ENCODE measurements at regions not wholly inside any gene's neighbourhood (a gene's known extent, or its start where the extent isn't known, plus 50 kb on each side); places are given as distances from the start of the nearest gene placed in this dataset.

- Histone ChIP-seq H3K9ac (ENCODE audit: control insufficient read depth, insufficient read depth, low read length) (no peak overlapping the region), H3K27me3 (replicated peaks in 1 of 2; ENCODE audit: control insufficient read depth in 2 of 2, insufficient read depth in 2 of 2, low read length in 1 of 2) (peaks cover 1 to 6% of the 10 kb centered on the region in 2 experiments; a peak in 2 of 4 replicates), H3K4me3 (no peak overlapping the region), H2AFZ (ENCODE audit: control insufficient read depth, low read depth, low read length) (no peak overlapping the region), H3K4me2 (ENCODE audit: control insufficient read depth, insufficient read depth) (no peak overlapping the region), H4K20me1 (ENCODE audit: control insufficient read depth, insufficient read depth) (no peaks in the 10 kb centered on the region), H3K79me2 (ENCODE audit: control insufficient read depth, insufficient read depth, low read length) (no peaks in the 10 kb centered on the region), H3K27ac (ENCODE audit: control insufficient read depth, insufficient read depth) (no peak overlapping the region), H3K36me3 (ENCODE audit: control insufficient read depth in 2 of 2, insufficient read depth in 2 of 2, low read length in 1 of 2) (no peaks in the 10 kb centered on the region), H3K4me1 (ENCODE audit: control insufficient read depth, insufficient read depth, low read length) (no peaks in the 10 kb centered on the region), H3K9me3 (replicated peaks; ENCODE audit: control insufficient read depth, insufficient read depth, low read length) (no peaks in the 10 kb centered on the region)
- TF ChIP-seq CTCF (IDR thresholded peaks at IDR 0.05 in 2 of 3, conservative IDR thresholded peaks at IDR 0.05 in 1 of 3; ENCODE audit: control insufficient read depth in 2 of 3, extremely low read depth in 1 of 3, insufficient read depth in 1 of 3, low read depth in 3 of 3, low read length in 3 of 3) (peak in 2 of 3 experiments; percentile 13 to 30; a peak in 2 of 6 replicates), PAX5 (IDR thresholded peaks at IDR 0.05; ENCODE audit: borderline replicate concordance, low read depth, low read length) (no peak)
- DNase-seq (ENCODE audit: low read depth, low spot score) (no peak), FAIRE-seq (no peak), ATAC-seq (no peak; the same call in 2 of the 3 replicates)
- RAD21 ChIA-PET (ENCODE audit: unreplicated experiment): no interaction called here
- in situ Hi-C loops (cut with MboI) (no loop called here), intact Hi-C loops (cut with micrococcal nuclease; ENCODE audit: unreplicated experiment) (no loop called here)
- CTCF ChIA-PET: interaction anchor here (1.0 to 3.9 kb wide), 2 partner anchors 11 to 25 kb away, joined by 3 to 14 read pairs; no protein-coding TSS in a partner anchor
- 75% methylated on average over 8 of the region's 8 CpGs for WGBS (ENCODE audit: insufficient coverage, insufficient replicate concordance, low lambda C conversion rate, missing lambda C conversion rate)
- SMC1A ChIA-PET (ENCODE audit: uncharacterized antibody, unreplicated experiment): interaction anchor here (0.7 kb wide), 1 partner anchor 30 kb away, joined by 3 read pairs; no protein-coding TSS in a partner anchor
- POLR2A ChIA-PET: no interaction called here
- no TSS peak for BruUV-seq (replicated peaks)
These were observed 100.5 kb downstream of the WT1 start for GRCh38 chr11:32334822-32335221.

Measured in GM12878 (cell line).